ENCODE measurements at regions not wholly inside any gene's neighbourhood (a gene's known extent, or its start where the extent isn't known, plus 50 kb on each side); places are given as distances from the start of the nearest gene placed in this dataset.

- Mint-ChIP-seq H3K4me3 (no peak overlapping the region), H3K4me1 (no peaks in the 10 kb centered on the region), H3K27ac (no peak overlapping the region), H3K27me3 (peaks cover 4 to 43% (median 12%) of the 10 kb centered on the region in 5 donors), H3K36me3 (no peaks in the 10 kb centered on the region), H3K9me3 (peaks cover 0 to 7% (median 0%) of the 10 kb centered on the region in 9 donors)
- ATAC-seq (no peak), DNase-seq (no peak)
- POLR2A ChIA-PET, result no interaction called here
Measured at GRCh38 chr1:208942394-208943130, 641.0 kb upstream of the CAMK1G start.

DNA sequence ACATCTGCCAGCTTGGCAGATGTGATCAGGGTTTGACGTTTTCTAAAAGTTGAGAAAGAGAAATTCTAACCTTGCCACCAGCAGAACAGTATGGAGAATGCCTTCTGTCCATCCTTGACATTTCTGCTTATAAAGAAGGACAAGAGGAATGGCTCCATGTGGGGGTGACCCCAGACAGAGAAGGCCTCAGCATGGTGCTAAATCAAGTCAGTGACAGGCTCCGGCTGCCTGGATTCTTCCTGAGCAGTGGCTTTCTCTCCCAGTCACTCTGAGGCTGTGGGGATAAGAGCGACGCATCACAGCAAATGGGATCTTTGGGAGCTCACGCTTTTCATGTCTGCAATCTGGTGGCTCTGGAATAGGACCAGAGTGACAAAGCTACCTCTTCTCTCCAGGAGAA, 640.2 kb upstream of the CAMK1G start:
- Mint-ChIP-seq H3K9me3 (peaks cover 0 to 7% (median 0%) of the 10 kb centered on the region in 9 donors), H3K4me1 (no peaks in the 10 kb centered on the region), H3K27ac (no peak overlapping the region), H3K4me3 (no peak overlapping the region), H3K27me3 (peaks cover 7 to 50% (median 12%) of the 10 kb centered on the region in 5 donors), H3K36me3 (no peaks in the 10 kb centered on the region)
- POLR2A ChIA-PET, result no interaction called here
- no peak for ATAC-seq
- DNase-seq, result no peak

DNA sequence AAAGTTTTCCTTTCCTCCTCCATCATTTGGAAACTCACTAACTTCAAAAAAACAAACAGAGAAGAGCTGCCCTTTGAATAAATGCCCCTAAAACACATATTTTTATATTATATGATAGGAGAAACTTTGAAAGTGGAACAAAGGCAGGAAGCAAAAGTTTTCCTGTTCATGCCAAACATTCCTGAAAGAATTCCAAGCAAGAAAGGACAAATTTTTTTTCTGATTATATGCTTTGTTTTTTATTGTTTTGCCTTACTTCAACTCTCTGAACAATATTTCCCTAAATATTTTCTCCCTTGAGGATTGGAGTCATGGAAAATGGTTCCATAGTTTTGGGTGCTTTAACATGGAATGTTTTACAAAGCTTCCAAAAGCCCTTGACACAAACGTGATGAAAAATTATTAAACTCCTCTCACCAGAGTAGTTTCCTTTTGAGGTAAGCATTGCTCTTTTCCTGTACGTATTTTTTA, 638.5 kb upstream of the CAMK1G start:
- no peaks in the 10 kb centered on the region for H3K4me1 Mint-ChIP-seq
- no peak for DNase-seq
- ATAC-seq, result no peak
- peaks cover 0 to 7% (median 0%) of the 10 kb centered on the region in 9 donors for H3K9me3 Mint-ChIP-seq
- no peak overlapping the region for H3K27ac Mint-ChIP-seq
- peaks cover 7 to 55% (median 14%) of the 10 kb centered on the region in 5 donors for H3K27me3 Mint-ChIP-seq
- H3K36me3 Mint-ChIP-seq, result no peaks in the 10 kb centered on the region
- POLR2A ChIA-PET, result no interaction called here
- H3K4me3 Mint-ChIP-seq, result no peak overlapping the region

DNA sequence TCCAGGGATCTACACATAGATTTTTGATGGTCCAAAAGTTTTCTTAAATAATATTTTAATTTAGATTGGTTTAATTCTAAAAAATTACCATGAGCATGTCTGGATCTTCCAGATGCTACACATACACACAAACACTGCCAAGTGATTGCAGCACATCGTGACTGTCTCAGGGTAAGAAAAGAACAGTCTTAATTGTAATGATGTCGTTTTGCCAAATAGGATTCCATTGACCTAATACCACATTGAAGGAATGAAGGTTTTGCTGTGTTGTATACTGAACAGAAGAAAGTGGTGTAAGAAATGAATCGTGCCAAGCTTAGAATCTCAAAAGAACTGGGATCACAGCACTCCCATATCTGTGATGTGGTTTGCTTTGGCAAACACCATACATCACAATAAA, 633.3 kb upstream of the CAMK1G start:
- Mint-ChIP-seq H3K4me3 (no peak overlapping the region), H3K4me1 (no peaks in the 10 kb centered on the region), H3K36me3 (no peaks in the 10 kb centered on the region), H3K9me3 (peaks cover 0 to 7% (median 0%) of the 10 kb centered on the region in 9 donors), H3K27me3 (peaks cover 3 to 33% (median 9%) of the 10 kb centered on the region in 5 donors), H3K27ac (no peak overlapping the region)
- POLR2A ChIA-PET, result no interaction called here
- DNase-seq (no peak), ATAC-seq (no peak)

DNA sequence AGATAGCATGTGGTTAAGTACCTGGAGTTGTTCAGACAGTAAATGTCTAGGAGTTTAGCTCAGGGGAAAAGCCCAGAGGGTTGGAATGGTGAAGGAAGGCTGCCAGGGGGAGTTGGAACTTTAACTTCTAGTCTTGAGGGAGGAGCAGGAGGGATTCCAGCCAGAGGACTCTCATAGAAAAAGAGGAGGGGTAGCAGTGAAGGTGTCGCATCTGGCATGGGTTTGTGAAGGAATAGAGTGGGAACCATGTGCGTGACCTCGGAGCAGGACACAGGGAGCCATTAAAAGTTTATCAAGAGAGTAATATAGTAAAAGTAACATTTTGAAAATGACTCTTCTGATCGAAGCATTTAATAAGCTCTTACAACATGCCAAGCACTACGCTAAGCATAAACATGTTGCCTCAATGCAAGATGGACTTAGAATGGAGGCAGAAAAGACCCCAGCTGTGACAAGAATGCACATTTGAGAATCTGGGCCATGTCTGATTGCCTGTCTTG, 632.4 kb upstream of the CAMK1G start:
- Mint-ChIP-seq H3K27ac (no peak overlapping the region), H3K4me1 (no peaks in the 10 kb centered on the region), H3K9me3 (peaks cover 0 to 7% (median under 1%) of the 10 kb centered on the region in 9 donors), H3K36me3 (no peaks in the 10 kb centered on the region), H3K27me3 (peaks cover 5 to 29% (median 9%) of the 10 kb centered on the region in 5 donors), H3K4me3 (no peak overlapping the region)
- POLR2A ChIA-PET, result no interaction called here
- ATAC-seq (no peak), DNase-seq (no peak)

GRCh38 chr1:208951908-208952307, 631.6 kb upstream of the CAMK1G start:
- no peak for DNase-seq
- peaks cover 0 to 13% (median 5%) of the 10 kb centered on the region in 9 donors for H3K9me3 Mint-ChIP-seq
- POLR2A ChIA-PET, result no interaction called here
- ATAC-seq, result no peak
- no peak overlapping the region for H3K27ac Mint-ChIP-seq
- no peak overlapping the region for H3K4me3 Mint-ChIP-seq
- H3K4me1 Mint-ChIP-seq, result no peaks in the 10 kb centered on the region
- peaks cover 4 to 26% (median 11%) of the 10 kb centered on the region in 5 donors for H3K27me3 Mint-ChIP-seq
- no peaks in the 10 kb centered on the region for H3K36me3 Mint-ChIP-seq

- Mint-ChIP-seq H3K27ac (no peak overlapping the region), H3K4me1 (no peaks in the 10 kb centered on the region), H3K27me3 (peaks cover 3 to 20% (median 9%) of the 10 kb centered on the region in 5 donors), H3K4me3 (no peak overlapping the region), H3K36me3 (peaks cover 0 to 7% (median 0%) of the 10 kb centered on the region in 3 donors), H3K9me3 (peaks cover 0 to 24% (median 9%) of the 10 kb centered on the region in 9 donors)
- no peak for ATAC-seq
- POLR2A ChIA-PET, result no interaction called here
- no peak for DNase-seq
Measured at GRCh38 chr1:208962867-208963266, 620.6 kb upstream of the CAMK1G start.

DNA sequence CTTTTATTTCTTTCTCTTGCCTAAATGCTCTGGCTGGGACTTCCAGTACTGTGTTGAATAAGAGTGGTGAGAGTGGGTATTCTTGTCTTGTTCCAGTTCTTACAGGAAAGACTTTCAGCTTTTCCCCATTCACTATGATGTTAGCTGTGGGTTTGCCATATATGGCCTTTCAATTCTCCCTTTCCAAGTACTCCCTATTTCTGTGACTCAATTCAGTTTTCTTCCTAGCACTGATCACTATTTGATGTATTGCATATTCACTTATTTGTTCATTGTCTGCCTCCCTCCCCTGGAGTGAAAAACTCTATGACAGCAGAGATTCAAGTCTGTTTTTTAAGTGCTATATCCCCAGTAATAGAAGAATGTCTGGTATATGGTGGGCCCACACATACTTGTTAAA, 618.2 kb upstream of the CAMK1G start:
- POLR2A ChIA-PET, result no interaction called here
- Mint-ChIP-seq H3K27me3 (peaks cover 3 to 33% (median 12%) of the 10 kb centered on the region in 5 donors), H3K27ac (no peak overlapping the region), H3K9me3 (peaks cover 0 to 9% (median 3%) of the 10 kb centered on the region in 9 donors), H3K36me3 (no peaks in the 10 kb centered on the region), H3K4me3 (no peak overlapping the region), H3K4me1 (no peaks in the 10 kb centered on the region)
- DNase-seq (no peak), ATAC-seq (no peak)

- POLR2A ChIA-PET, result no interaction called here
- Mint-ChIP-seq H3K9me3 (peaks cover 0 to 4% (median 0%) of the 10 kb centered on the region in 9 donors), H3K27me3 (peaks cover 3 to 38% (median 14%) of the 10 kb centered on the region in 5 donors), H3K36me3 (no peaks in the 10 kb centered on the region), H3K27ac (no peak overlapping the region), H3K4me3 (no peak overlapping the region), H3K4me1 (no peaks in the 10 kb centered on the region)
- no peak for DNase-seq
- ATAC-seq, result no peak
Measured at GRCh38 chr1:208967334-208967733, 616.2 kb upstream of the CAMK1G start.

GRCh38 chr1:208974717-208975116, 608.8 kb upstream of the CAMK1G start:
- POLR2A ChIA-PET, result no interaction called here
- Mint-ChIP-seq H3K9me3 (no peaks in the 10 kb centered on the region), H3K4me3 (no peak overlapping the region), H3K36me3 (no peaks in the 10 kb centered on the region), H3K27me3 (peaks cover 0 to 22% (median 5%) of the 10 kb centered on the region in 5 donors), H3K27ac (no peak overlapping the region), H3K4me1 (no peaks in the 10 kb centered on the region)
- ATAC-seq (no peak), DNase-seq (no peak)

GRCh38 chr1:208975456-208975855, 608.1 kb upstream of the CAMK1G start:
- ATAC-seq, result no peak
- H3K4me1 Mint-ChIP-seq, result no peaks in the 10 kb centered on the region
- DNase-seq, result no peak
- POLR2A ChIA-PET, result no interaction called here
- no peaks in the 10 kb centered on the region for H3K9me3 Mint-ChIP-seq
- H3K27me3 Mint-ChIP-seq, result peaks cover 0 to 14% (median 3%) of the 10 kb centered on the region in 5 donors
- no peaks in the 10 kb centered on the region for H3K36me3 Mint-ChIP-seq
- no peak overlapping the region for H3K27ac Mint-ChIP-seq
- H3K4me3 Mint-ChIP-seq, result no peak overlapping the region

DNA sequence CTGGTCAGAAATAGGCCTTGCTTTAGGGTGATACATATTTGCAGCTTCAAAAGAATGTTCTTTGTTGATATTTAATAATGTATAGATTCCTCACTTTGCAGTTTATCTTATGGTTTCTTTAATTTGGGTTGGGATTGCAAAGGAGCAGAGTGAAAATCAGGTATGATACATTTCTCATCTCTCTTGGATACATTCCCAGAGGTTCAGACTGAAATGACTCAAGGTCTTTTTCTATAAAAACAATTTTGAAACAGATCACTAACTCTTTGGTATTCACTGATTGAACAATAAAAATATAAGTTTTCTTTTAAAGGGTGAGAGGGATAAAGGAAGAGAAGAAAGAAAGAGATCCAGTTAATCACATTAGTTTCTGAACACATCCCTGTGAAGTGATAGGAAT, 606.5 kb upstream of the CAMK1G start:
- Mint-ChIP-seq H3K4me3 (no peak overlapping the region), H3K4me1 (no peaks in the 10 kb centered on the region), H3K9me3 (no peaks in the 10 kb centered on the region), H3K27ac (no peak overlapping the region), H3K36me3 (no peaks in the 10 kb centered on the region), H3K27me3 (peaks cover 0 to 11% (median 1%) of the 10 kb centered on the region in 5 donors)
- ATAC-seq (no peak), DNase-seq (no peak)
- POLR2A ChIA-PET, result no interaction called here

DNA sequence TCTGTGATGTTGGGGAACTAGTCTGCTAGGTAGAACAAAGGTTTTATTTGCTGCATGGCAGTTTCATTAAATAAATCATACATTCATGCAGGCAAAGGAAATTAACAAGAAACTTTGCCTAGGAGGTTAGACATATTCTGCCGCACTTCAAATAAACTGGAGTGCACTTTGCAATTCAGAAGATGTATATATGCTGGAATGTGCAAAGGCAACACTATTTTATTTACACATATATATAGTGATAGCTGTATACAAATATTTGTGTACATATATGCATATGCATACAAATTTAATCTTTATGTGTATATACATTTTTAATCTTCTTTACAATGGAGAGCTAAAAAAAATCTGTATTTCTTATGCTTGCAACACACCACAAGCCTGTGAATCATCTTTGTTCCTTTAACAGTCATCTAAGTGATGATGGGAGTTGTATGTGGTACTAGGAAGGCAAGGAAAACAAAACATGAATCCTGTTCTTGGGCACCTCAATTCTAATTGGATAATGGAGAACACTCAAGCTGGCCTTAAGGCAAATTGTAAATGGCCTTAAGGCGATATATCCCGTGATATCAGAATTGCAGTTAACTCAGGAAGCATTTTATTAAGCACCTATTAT, 605.8 kb upstream of the CAMK1G start:
- Mint-ChIP-seq H3K27ac (no peak overlapping the region), H3K36me3 (no peaks in the 10 kb centered on the region), H3K4me3 (no peak overlapping the region), H3K27me3 (peaks cover 0 to 11% (median 0%) of the 10 kb centered on the region in 5 donors), H3K4me1 (no peaks in the 10 kb centered on the region), H3K9me3 (no peaks in the 10 kb centered on the region)
- DNase-seq (no peak), ATAC-seq (no peak)
- POLR2A ChIA-PET, result no interaction called here

All from naive thymus-derived CD8-positive, alpha-beta T cell (primary cell).